ENCODE measurements at regions not wholly inside any gene's neighbourhood (a gene's known extent, or its start where the extent isn't known, plus 50 kb on each side); places are given as distances from the start of the nearest gene placed in this dataset.
"Not testable (repeated sequence)": the region's sequence is repeated elsewhere in the genome, so short reads cannot be mapped to it uniquely, and the experiment has no call there.

DNA sequence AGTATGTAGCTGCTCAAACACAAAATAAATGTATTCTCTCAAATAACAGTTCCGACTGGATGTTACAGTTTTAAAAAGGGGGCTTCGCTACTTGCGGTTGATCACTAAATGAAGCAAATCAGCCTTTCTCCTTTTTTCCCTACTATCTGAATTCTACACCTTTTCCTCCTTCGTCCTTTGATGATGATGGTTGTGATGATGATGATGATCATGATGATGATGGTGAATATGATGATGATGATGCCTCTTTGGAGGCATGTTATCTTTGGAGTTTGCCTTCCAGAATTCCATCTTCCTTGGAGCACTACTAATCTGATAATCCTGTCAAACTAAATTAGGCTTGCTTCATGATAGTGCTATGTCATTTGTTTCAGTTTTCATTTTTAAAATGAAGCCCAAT lies 1073.3 kb downstream of the SOCS6 start:
- TF ChIP-seq, protein P1, sequence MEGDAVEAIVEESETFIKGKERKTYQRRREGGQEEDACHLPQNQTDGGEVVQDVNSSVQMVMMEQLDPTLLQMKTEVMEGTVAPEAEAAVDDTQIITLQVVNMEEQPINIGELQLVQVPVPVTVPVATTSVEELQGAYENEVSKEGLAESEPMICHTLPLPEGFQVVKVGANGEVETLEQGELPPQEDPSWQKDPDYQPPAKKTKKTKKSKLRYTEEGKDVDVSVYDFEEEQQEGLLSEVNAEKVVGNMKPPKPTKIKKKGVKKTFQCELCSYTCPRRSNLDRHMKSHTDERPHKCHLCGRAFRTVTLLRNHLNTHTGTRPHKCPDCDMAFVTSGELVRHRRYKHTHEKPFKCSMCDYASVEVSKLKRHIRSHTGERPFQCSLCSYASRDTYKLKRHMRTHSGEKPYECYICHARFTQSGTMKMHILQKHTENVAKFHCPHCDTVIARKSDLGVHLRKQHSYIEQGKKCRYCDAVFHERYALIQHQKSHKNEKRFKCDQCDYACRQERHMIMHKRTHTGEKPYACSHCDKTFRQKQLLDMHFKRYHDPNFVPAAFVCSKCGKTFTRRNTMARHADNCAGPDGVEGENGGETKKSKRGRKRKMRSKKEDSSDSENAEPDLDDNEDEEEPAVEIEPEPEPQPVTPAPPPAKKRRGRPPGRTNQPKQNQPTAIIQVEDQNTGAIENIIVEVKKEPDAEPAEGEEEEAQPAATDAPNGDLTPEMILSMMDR (IDR thresholded peaks at IDR 0.05; ENCODE audit: unreplicated experiment), result no peak
- Mint-ChIP-seq H3K27me3 (ENCODE audit: low read depth) (peaks cover 3% of the 10 kb centered on the region), H3K27ac (no peak overlapping the region), H3K4me1 (no peaks in the 10 kb centered on the region), H3K4me3 (no peak overlapping the region), H3K9me3 (peaks cover 11% of the 10 kb centered on the region), H3K36me3 (no peaks in the 10 kb centered on the region)
- no peak for DNase-seq (ENCODE audit: low spot score in 2 of 2, unreplicated experiment in 2 of 2)

DNA sequence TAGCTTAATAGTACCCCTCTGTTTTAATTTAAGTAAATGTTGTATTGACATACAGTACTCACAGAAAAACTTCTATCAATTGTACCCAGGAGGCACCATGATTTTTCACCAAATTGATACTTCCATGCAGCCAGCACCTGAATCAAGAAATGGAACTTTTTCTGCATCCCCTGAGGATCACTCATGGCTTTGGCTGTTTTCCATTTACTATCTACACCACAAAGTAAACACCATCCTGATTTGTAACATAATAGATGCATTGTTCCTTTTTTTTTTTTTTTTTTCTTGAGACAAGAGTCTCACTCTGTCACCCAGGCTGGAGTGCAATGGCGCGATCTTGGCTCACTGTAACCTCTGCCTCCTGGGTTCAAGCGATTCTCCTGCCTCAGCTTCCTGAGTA lies 1066.8 kb downstream of the SOCS6 start:
- not testable (repeated sequence) for H3K9me3 Mint-ChIP-seq; H3K27ac Mint-ChIP-seq; DNase-seq (ENCODE audit: low spot score in 2 of 2, unreplicated experiment in 2 of 2); H3K27me3 Mint-ChIP-seq (ENCODE audit: low read depth); H3K36me3 Mint-ChIP-seq; H3K4me1 Mint-ChIP-seq; H3K4me3 Mint-ChIP-seq

DNA sequence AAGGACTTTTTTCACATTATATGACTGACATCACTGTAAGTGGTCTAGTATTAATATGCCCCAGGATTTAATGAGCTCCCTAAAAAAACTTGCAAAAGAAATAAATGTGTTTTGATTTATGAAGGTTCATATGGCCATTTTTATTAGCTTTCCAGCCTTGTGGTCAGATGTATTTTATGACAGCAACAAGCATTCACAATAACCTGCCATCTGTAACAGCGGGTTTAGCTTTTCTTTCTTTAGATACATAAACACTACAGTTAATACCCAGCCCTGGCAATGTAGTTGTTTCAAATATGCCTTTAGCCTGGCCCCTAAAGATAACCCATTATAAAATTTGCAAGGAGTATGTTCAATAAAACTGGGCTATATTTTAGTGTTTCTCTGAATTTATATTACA lies 1063.8 kb downstream of the SOCS6 start:
- Mint-ChIP-seq H3K27me3 (ENCODE audit: low read depth) (no peaks in the 10 kb centered on the region), H3K36me3 (no peaks in the 10 kb centered on the region), H3K4me3 (no peak overlapping the region), H3K27ac (no peak overlapping the region), H3K4me1 (no peaks in the 10 kb centered on the region), H3K9me3 (no peaks in the 10 kb centered on the region)
- no peak for DNase-seq (ENCODE audit: low spot score in 2 of 2, unreplicated experiment in 2 of 2)
- TF ChIP-seq, protein P1 (IDR thresholded peaks at IDR 0.05; ENCODE audit: unreplicated experiment), result no peak

DNA sequence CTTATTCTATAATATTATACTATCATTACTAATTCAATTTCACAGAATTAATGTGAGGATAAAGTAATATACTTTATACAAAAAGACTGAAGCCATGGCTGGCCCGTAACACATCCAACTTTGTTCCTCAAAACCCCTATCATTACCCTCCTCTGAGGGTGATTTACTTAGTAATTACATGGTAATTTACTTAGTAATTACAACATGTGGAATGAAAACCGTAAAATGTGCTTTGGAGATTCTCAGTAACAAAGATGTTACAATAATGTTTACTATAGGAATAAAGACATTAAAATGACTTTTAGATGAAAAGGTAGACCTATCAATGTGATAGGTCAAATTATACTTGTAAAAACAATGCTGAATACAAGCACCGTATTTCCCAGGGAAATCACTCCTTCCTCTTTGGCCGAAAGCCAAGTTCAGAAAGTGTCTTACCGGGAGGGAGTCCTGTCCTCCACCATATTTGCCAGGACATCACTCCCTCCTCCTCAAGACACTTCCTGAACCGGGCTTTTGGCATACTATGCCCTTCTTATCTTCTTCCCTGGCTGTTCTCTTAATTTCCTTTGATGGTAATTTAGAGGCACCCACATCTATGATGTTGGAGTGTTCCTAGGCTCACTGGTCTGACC lies 1047.8 kb downstream of the SOCS6 start:
- H3K4me3 Mint-ChIP-seq, result no peak overlapping the region
- no peaks in the 10 kb centered on the region for H3K9me3 Mint-ChIP-seq
- no peak for DNase-seq (ENCODE audit: low spot score in 2 of 2, unreplicated experiment in 2 of 2)
- TF ChIP-seq, protein P1 (IDR thresholded peaks at IDR 0.05; ENCODE audit: unreplicated experiment), result no peak
- peaks cover 6% of the 10 kb centered on the region for H3K27me3 Mint-ChIP-seq (ENCODE audit: low read depth)
- H3K27ac Mint-ChIP-seq, result no peak overlapping the region
- H3K4me1 Mint-ChIP-seq, result no peaks in the 10 kb centered on the region
- H3K36me3 Mint-ChIP-seq, result no peaks in the 10 kb centered on the region

DNA sequence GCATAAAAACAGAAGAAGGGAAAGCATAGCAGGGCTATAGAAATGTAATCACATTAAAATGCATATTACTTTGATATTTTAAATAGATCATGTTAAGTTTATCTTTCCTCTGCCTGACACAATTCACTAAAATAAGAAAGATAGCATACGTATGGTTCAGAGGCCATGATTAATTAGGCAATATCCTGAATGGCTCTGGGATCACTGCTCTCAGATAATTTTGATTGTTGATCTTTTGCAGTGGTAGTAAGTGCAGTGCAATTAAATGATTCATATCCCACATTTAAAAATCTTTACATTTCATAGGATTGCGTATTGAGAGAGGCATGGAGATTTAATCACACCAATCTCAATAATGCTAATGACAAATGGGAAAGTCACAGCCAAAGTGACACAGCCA lies 1040.7 kb downstream of the SOCS6 start:
- H3K9me3 Mint-ChIP-seq, result no peaks in the 10 kb centered on the region
- no peak overlapping the region for H3K4me3 Mint-ChIP-seq

DNA sequence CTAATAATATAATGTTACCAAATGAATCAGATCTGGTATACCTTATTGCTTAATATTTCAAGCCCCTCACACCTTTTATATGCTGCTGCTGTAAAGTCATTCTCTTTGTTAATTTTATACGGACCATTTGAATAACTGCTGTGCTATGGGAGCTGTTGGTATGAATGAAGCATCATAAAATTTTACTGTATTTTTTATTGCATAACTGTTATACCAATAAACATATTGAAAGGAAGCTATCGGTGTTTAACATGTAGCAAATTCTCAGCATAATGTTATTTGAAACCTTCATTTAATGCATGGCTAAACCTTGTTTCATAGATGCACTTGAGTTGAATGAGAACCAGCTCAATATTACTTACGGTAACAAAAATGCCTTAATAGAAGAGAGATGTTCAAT lies 1040.3 kb downstream of the SOCS6 start:
- H3K27ac Mint-ChIP-seq, result no peak overlapping the region
- no peaks in the 10 kb centered on the region for H3K9me3 Mint-ChIP-seq
- peaks cover 8% of the 10 kb centered on the region for H3K27me3 Mint-ChIP-seq (ENCODE audit: low read depth)
- TF ChIP-seq, protein P1 (IDR thresholded peaks at IDR 0.05; ENCODE audit: unreplicated experiment), result no peak
- no peaks in the 10 kb centered on the region for H3K36me3 Mint-ChIP-seq
- H3K4me3 Mint-ChIP-seq, result no peak overlapping the region
- H3K4me1 Mint-ChIP-seq, result peaks cover 1% of the 10 kb centered on the region
- no peak for DNase-seq (ENCODE audit: low spot score in 2 of 2, unreplicated experiment in 2 of 2)

More for the DNA sequence above, 1040.7 kb downstream of the SOCS6 start:
- Mint-ChIP-seq H3K27ac (no peak overlapping the region), H3K27me3 (ENCODE audit: low read depth) (peaks cover 8% of the 10 kb centered on the region), H3K36me3 (no peaks in the 10 kb centered on the region), H3K4me1 (peaks cover 1% of the 10 kb centered on the region)
- no peak for DNase-seq (ENCODE audit: low spot score in 2 of 2, unreplicated experiment in 2 of 2)
- TF ChIP-seq, protein P1 (IDR thresholded peaks at IDR 0.05; ENCODE audit: unreplicated experiment), result no peak
